Esophagus squamous epithelium (tissue), 5 donors: ENCODE measurements at regions not wholly inside any gene's neighbourhood (a gene's known extent, or its start where the extent isn't known, plus 50 kb on each side); places are given as distances from the start of the nearest gene placed in this dataset.

Experiments
- DNase-seq: peaks from one replicate; lab custom pipeline; 2025; lab: John Stamatoyannopoulos, UW
- H3K27ac ChIP-seq, 4 donors: fragments of 200-600 bp; sonication (generic); one replicate each; pipeline ENCODE4 v1.5.1; 2016 to 2019; ENCODE audit warnings: mild to moderate bottlenecking in 1 of 4
- H3K27me3 ChIP-seq, 4 donors: fragments of 200-600 bp; sonication (generic); 1 replicate in 3 of 4; 2 replicates in 1 of 4; pipeline versions ENCODE4 v1.5.1 to v1.6.0; 2017 to 2021; ENCODE audit warnings: antibody characterized with exemption in 1 of 4
- H3K36me3 ChIP-seq, 3 donors: fragments of 200-600 bp; sonication (generic); one replicate each; pipeline ENCODE4 v1.5.1; 2016 to 2019
- H3K4me1 ChIP-seq, 3 donors: fragments of 200-600 bp; sonication (generic); one replicate each; pipeline ENCODE4 v1.5.1; 2017 to 2019
- H3K4me3 ChIP-seq, 4 donors: fragments of 200-600 bp; sonication (generic); 1 replicate in 3 of 4; 2 replicates in 1 of 4; pipeline ENCODE4 v1.5.1; 2016 to 2019; ENCODE audit warnings: mild to moderate bottlenecking in 2 of 4, moderate library complexity in 1 of 4
- H3K9me3 ChIP-seq, 3 donors: fragments of 200-600 bp; sonication (generic); one replicate each; pipeline ENCODE4 v1.5.1; 2016 to 2019
- CTCF ChIP-seq, 6 experiments: fragments of 450-650 bp in 4 of 6; fragments of 200-600 bp in 2 of 6; sonication (generic) in 2 of 6; IDR thresholded peaks; one replicate each; pipeline ENCODE4 v1.5.1; 2016 to 2019; ENCODE audit warnings: antibody characterized with exemption in 6 of 6, mild to moderate bottlenecking in 4 of 6, moderate library complexity in 4 of 6
- POLR2A ChIP-seq, 4 donors: fragments of 450-650 bp; IDR thresholded peaks; one replicate each; pipeline ENCODE4 v1.6.1; 2017; ENCODE audit warnings: antibody characterized with exemption in 4 of 4, mild to moderate bottlenecking in 4 of 4, moderate library complexity in 3 of 4
- WGBS, 2 donors: methylation state at CpG; one replicate each; pipeline ENCODE4 v1.1.5; 2018; 5-methylcytosine and 5-hydroxymethylcytosine counted together
- intact Hi-C: fragments of 100-400 bp; cut with DNase I; formaldehyde crosslinking; loops from one replicate; pipeline ENCODE4 v1.15.0; 2022
- donor health status: DM: yes; HTN: yes; CAD: no.

- Histone ChIP-seq H3K36me3 (no peaks in the 10 kb centered on the region), H3K4me1 (no peaks in the 10 kb centered on the region), H3K4me3 (no peak overlapping the region), H3K27me3 (no peaks in the 10 kb centered on the region), H3K27ac (no peak overlapping the region), H3K9me3 (no peaks in the 10 kb centered on the region)
- DNase-seq, result no peak
- intact Hi-C loops, result no loop called here
- no peak for TF ChIP-seq CTCF (IDR thresholded peaks at IDR 0.05)
- no peak for TF ChIP-seq POLR2A (IDR thresholded peaks at IDR 0.05)
- 27 to 46% methylated on average over 2 to 3 of the region's 3 CpGs for WGBS, 2 donors
Observed at GRCh38 chrX:10350981-10351380, 194.2 kb downstream of the CLCN4 start.

GRCh38 chrX:10352536-10352935, 195.8 kb downstream of the CLCN4 start:
- no peak for DNase-seq
- intact Hi-C loops, result no loop called here
- 57 to 73% methylated on average over 1 of the region's 1 CpG for WGBS, 2 donors

GRCh38 chrX:10356979-10357378, 200.2 kb downstream of the CLCN4 start:
- DNase-seq, result no peak
- Histone ChIP-seq H3K4me1 (no peaks in the 10 kb centered on the region), H3K27me3 (no peaks in the 10 kb centered on the region), H3K4me3 (no peak overlapping the region), H3K9me3 (no peaks in the 10 kb centered on the region), H3K36me3 (no peaks in the 10 kb centered on the region), H3K27ac (no peak overlapping the region)
- intact Hi-C loops, result no loop called here
- WGBS, 2 donors, result 83 to 100% methylated on average over 1 to 3 of the region's 3 CpGs
- TF ChIP-seq CTCF (IDR thresholded peaks at IDR 0.05), result no peak
- TF ChIP-seq POLR2A (IDR thresholded peaks at IDR 0.05), result no peak

More at GRCh38 chrX:10352536-10352935, 195.8 kb downstream of the CLCN4 start:
- H3K9me3 ChIP-seq, result no peaks in the 10 kb centered on the region
- H3K4me3 ChIP-seq, result no peak overlapping the region
- H3K36me3 ChIP-seq, result no peaks in the 10 kb centered on the region
- H3K4me1 ChIP-seq, result no peaks in the 10 kb centered on the region
- no peak overlapping the region for H3K27ac ChIP-seq
- no peaks in the 10 kb centered on the region for H3K27me3 ChIP-seq
- TF ChIP-seq CTCF (IDR thresholded peaks at IDR 0.05) (no peak), POLR2A (IDR thresholded peaks at IDR 0.05) (no peak)

- Histone ChIP-seq H3K9me3 (no peaks in the 10 kb centered on the region), H3K27me3 (no peaks in the 10 kb centered on the region), H3K36me3 (no peaks in the 10 kb centered on the region), H3K27ac (no peak overlapping the region), H3K4me3 (no peak overlapping the region), H3K4me1 (no peaks in the 10 kb centered on the region)
- WGBS, 2 donors, result 56 to 86% methylated on average over 2 of the region's 2 CpGs
- intact Hi-C loops, result no loop called here
- DNase-seq, result no peak
- TF ChIP-seq CTCF (IDR thresholded peaks at IDR 0.05), result no peak
- no peak for TF ChIP-seq POLR2A (IDR thresholded peaks at IDR 0.05)
Observed at GRCh38 chrX:10358958-10359357, 202.2 kb downstream of the CLCN4 start.

- intact Hi-C loops, result no loop called here
- Histone ChIP-seq H3K4me1 (no peaks in the 10 kb centered on the region), H3K36me3 (no peaks in the 10 kb centered on the region), H3K27me3 (no peaks in the 10 kb centered on the region), H3K27ac (no peak overlapping the region), H3K9me3 (no peaks in the 10 kb centered on the region), H3K4me3 (no peak overlapping the region)
- TF ChIP-seq CTCF (IDR thresholded peaks at IDR 0.05) (no peak), POLR2A (IDR thresholded peaks at IDR 0.05) (no peak)
- no peak for DNase-seq
- WGBS, 2 donors, result 0 to 46% methylated on average over 3 to 4 of the region's 5 CpGs
Observed at GRCh38 chrX:10360116-10360515, 203.3 kb downstream of the CLCN4 start.
